Neural cell (in vitro differentiated cells): ENCODE measurements at regions not wholly inside any gene's neighbourhood (a gene's known extent, or its start where the extent isn't known, plus 50 kb on each side); places are given as distances from the start of the nearest gene placed in this dataset.
A peak's percentile ranks its signal among the peaks of the same experiment; 100 is the strongest.

Experiments
- H2AFZ ChIP-seq: fragments of 200-600, 300-800 bp; sonication (generic), shearing (Covaris generic); 2 replicates; pipeline ENCODE4 v1.6.0; 2014; ENCODE audit warnings: low read depth, mild to moderate bottlenecking, antibody characterized with exemption, low read length, moderate library complexity
- H3F3A ChIP-seq: fragments of 200-600 bp; shearing (Covaris generic); 2 replicates; pipeline ENCODE4 v1.6.1; 2016; ENCODE audit warnings: mild to moderate bottlenecking, moderate library complexity, mixed read lengths, antibody characterized with exemption, low read length; ENCODE audit not compliant: insufficient read depth, poor library complexity, severe bottlenecking
- H3K27ac ChIP-seq: fragments of 200-600, 300-800 bp; sonication (generic), shearing (Covaris generic); 2 replicates; pipeline ENCODE4 v1.5.1; 2014; ENCODE audit warnings: mild to moderate bottlenecking, low read length, moderate library complexity
- H3K27me3 ChIP-seq: fragments of 300-800, 200-600 bp; sonication (generic), shearing (Covaris generic); 2 replicates; pipeline ENCODE4 v1.6.0; 2014; ENCODE audit warnings: mild to moderate bottlenecking, low read depth, low read length, moderate library complexity; ENCODE audit not compliant: insufficient read depth
- H3K36me3 ChIP-seq: fragments of 300-800, 200-600 bp; sonication (generic), shearing (Covaris generic); 2 replicates; pipeline ENCODE4 v1.5.1; 2014; ENCODE audit warnings: mild to moderate bottlenecking, antibody characterized with exemption, low read length, moderate library complexity; ENCODE audit not compliant: insufficient read depth
- H3K4me2 ChIP-seq: fragments of 300-800, 200-600 bp; sonication (generic), shearing (Covaris generic); 2 replicates; pipeline ENCODE4 v1.6.0; 2014; ENCODE audit warnings: mild to moderate bottlenecking, low read length
- H3K4me3 ChIP-seq: fragments of 300-800, 200-600 bp; sonication (generic), shearing (Covaris generic); 2 replicates; pipeline ENCODE4 v1.5.1; 2014; ENCODE audit warnings: mild to moderate bottlenecking, low read length, moderate library complexity
- H3K79me2 ChIP-seq: fragments of 200-600 bp; shearing (Covaris generic); replicated peaks from 2 replicates; pipeline ENCODE4 v1.6.0; 2014; ENCODE audit warnings: mild to moderate bottlenecking, low read length, moderate library complexity; ENCODE audit not compliant: insufficient read depth
- H3K9ac ChIP-seq: fragments of 300-800, 200-600 bp; sonication (generic), shearing (Covaris generic); 2 replicates; pipeline ENCODE4 v1.6.1; 2016; ENCODE audit warnings: mild to moderate bottlenecking, low read length, mixed read lengths
- H3K9me2 ChIP-seq: fragments of 200-600 bp; shearing (Covaris generic); 2 replicates; pipeline ENCODE4 v1.6.1; 2016; ENCODE audit warnings: mild to moderate bottlenecking, low read length, mixed read lengths; ENCODE audit not compliant: insufficient read depth
- H3K9me3 ChIP-seq: fragments of 200-600, 300-800 bp; sonication (generic), shearing (Covaris generic); 2 replicates; pipeline ENCODE4 v1.6.1; 2016; ENCODE audit warnings: mild to moderate bottlenecking, mixed run types, low read length, moderate library complexity, mixed read lengths
- H4K20me1 ChIP-seq: fragments of 200-600 bp; shearing (Covaris generic); 2 replicates; pipeline ENCODE4 v1.6.1; 2016; ENCODE audit warnings: mild to moderate bottlenecking, mixed run types; ENCODE audit not compliant: insufficient read depth
- CTCF ChIP-seq: fragments of 450-650 bp; IDR thresholded peaks from 2 replicates; pipeline ENCODE4 v1.5.1; 2014; ENCODE audit warnings: antibody characterized with exemption, mild to moderate bottlenecking, moderate library complexity; ENCODE audit not compliant: poor library complexity, severe bottlenecking
- EP300 ChIP-seq: fragments of 450-650 bp; conservative IDR thresholded peaks from 2 replicates; pipeline ENCODE4 v1.6.1; 2014; ENCODE audit warnings: antibody characterized with exemption, mild to moderate bottlenecking, moderate library complexity; ENCODE audit not compliant: poor library complexity, severe bottlenecking
- EZH2 ChIP-seq: fragments of 200-600, 300-800 bp; shearing (Covaris generic), sonication (generic); IDR thresholded peaks from 2 replicates; pipeline ENCODE4 v1.6.1; 2014; ENCODE audit warnings: antibody characterized with exemption, low read length, borderline replicate concordance, mild to moderate bottlenecking; ENCODE audit not compliant: insufficient read depth, poor library complexity, severe bottlenecking
- MXI1 ChIP-seq: fragments of 450-650 bp; conservative IDR thresholded peaks from 2 replicates; pipeline ENCODE4 v1.6.1; 2014; ENCODE audit warnings: antibody characterized with exemption, mild to moderate bottlenecking; ENCODE audit not compliant: poor library complexity, severe bottlenecking
- POLR2AphosphoS5 ChIP-seq: IDR thresholded peaks from 2 replicates; pipeline ENCODE4 v1.6.1; 2012
- RAD21 ChIP-seq: fragments of 450-650 bp; conservative IDR thresholded peaks from 2 replicates; pipeline ENCODE4 v1.6.1; 2014; ENCODE audit warnings: antibody characterized with exemption, mild to moderate bottlenecking, moderate library complexity
- REST ChIP-seq: IDR thresholded peaks from 2 replicates; pipeline ENCODE4 v1.6.1; 2012; ENCODE audit warnings: borderline replicate concordance
- SMC3 ChIP-seq: fragments of 450-650 bp; conservative IDR thresholded peaks from 2 replicates; pipeline ENCODE4 v1.6.1; 2014; ENCODE audit warnings: antibody characterized with exemption, mild to moderate bottlenecking, moderate library complexity; ENCODE audit not compliant: poor library complexity
- TAF1 ChIP-seq: IDR thresholded peaks from 2 replicates; pipeline ENCODE4 v1.6.1; 2012; ENCODE audit warnings: low read depth

GRCh38 chr9:20189871-20190270 lies 401.0 kb upstream of the SLC24A2 start:
- Histone ChIP-seq H4K20me1 (no peaks in the 10 kb centered on the region), H3K36me3 (no peaks in the 10 kb centered on the region), H3K4me2 (no peak overlapping the region), H3K27ac (peak overlapping the region; percentile 65), H3K9ac (no peak overlapping the region), H3K27me3 (no peaks in the 10 kb centered on the region), H3K9me2 (no peaks in the 10 kb centered on the region), H3F3A (peaks cover 4% of the 10 kb centered on the region), H2AFZ (no peak overlapping the region), H3K9me3 (no peaks in the 10 kb centered on the region), H3K79me2 (no peaks in the 10 kb centered on the region), H3K4me3 (peak overlapping the region; percentile 39)
- TF ChIP-seq POLR2AphosphoS5, result peak; percentile 68
- peak; percentile 82 for TF ChIP-seq EP300
- peak; percentile 97 for TF ChIP-seq REST
- no peak for TF ChIP-seq CTCF
- peak; percentile 18 for TF ChIP-seq SMC3
- TF ChIP-seq RAD21, result peak; percentile 28

GRCh38 chr9:20188616-20189369 lies 400.0 kb upstream of the SLC24A2 start:
- H3K9me3 ChIP-seq, result no peaks in the 10 kb centered on the region
- H3F3A ChIP-seq, result peaks cover 4% of the 10 kb centered on the region
- no peak overlapping the region for H2AFZ ChIP-seq
- no peak overlapping the region for H3K9ac ChIP-seq
- no peaks in the 10 kb centered on the region for H3K27me3 ChIP-seq
- no peaks in the 10 kb centered on the region for H3K79me2 ChIP-seq
- H3K27ac ChIP-seq, result peak overlapping the region; percentile 65
- H3K4me2 ChIP-seq, result no peak overlapping the region
- TF ChIP-seq CTCF (no peak), MXI1 (no peak), TAF1 (no peak), POLR2AphosphoS5 (no peak), RAD21 (no peak), REST (no peak), EZH2 (no peak), EP300 (no peak), SMC3 (no peak)
- no peaks in the 10 kb centered on the region for H3K36me3 ChIP-seq
- no peaks in the 10 kb centered on the region for H4K20me1 ChIP-seq
- no peaks in the 10 kb centered on the region for H3K9me2 ChIP-seq
- peak overlapping the region; percentile 39 for H3K4me3 ChIP-seq
